AG04450 (cell line): ENCODE measurements at regions not wholly inside any gene's neighbourhood (a gene's known extent, or its start where the extent isn't known, plus 50 kb on each side); places are given as distances from the start of the nearest gene placed in this dataset.

ENCODE experiments used
- CTCF ChIA-PET: fragments of 300-600, 350-600 bp; formaldehyde crosslinking; extraction: SDS; loops from one replicate; lab custom pipeline; 2022; ENCODE audit warnings: antibody characterized with exemption, inconsistent platforms; lab: Charles Lee
- POLR2A ChIA-PET: fragments of 350-600 bp; formaldehyde crosslinking; extraction: SDS; loops from one replicate; lab custom pipeline; 2021; ENCODE audit warnings: antibody characterized with exemption, inconsistent platforms; lab: Yijun Ruan, JAX
- DNase-seq: peaks from one replicate; pipeline ENCODE4 v3.0.0-alpha.2; 2011; ENCODE audit warnings: low read depth, low spot score
- H3K27ac ChIP-seq: one replicate; pipeline ENCODE4 v1.5.1; 2012; ENCODE audit warnings: low read depth, low read length, control low read depth
- H3K27me3 ChIP-seq: one replicate; pipeline ENCODE4 v1.6.0; 2012; ENCODE audit warnings: low read length; ENCODE audit not compliant: control insufficient read depth, insufficient read depth
- H3K4me3 ChIP-seq: 2 replicates; pipeline ENCODE4 v1.5.1; 2011; ENCODE audit warnings: mild to moderate bottlenecking, low read depth, low read length, control low read depth
- H3K9me3 ChIP-seq: 2 replicates; pipeline ENCODE4 v1.5.1; 2012; ENCODE audit warnings: low read length; ENCODE audit not compliant: control insufficient read depth, insufficient read depth
- CTCF ChIP-seq: IDR thresholded peaks from 2 replicates; pipeline ENCODE4 v1.5.1; 2011; ENCODE audit warnings: low read depth, low read length, control low read depth, inconsistent platforms

- TF ChIP-seq CTCF, result no peak
- ChIA-PET CTCF (interaction anchor here (0.6 kb wide), 2 partner anchors 45 to 187 kb away, joined by 3 to 4 read pairs; no protein-coding TSS in a partner anchor), POLR2A (no interaction called here)
- no peak overlapping the region for H3K4me3 ChIP-seq
- H3K27ac ChIP-seq, result no peak overlapping the region
- DNase-seq, result no peak
- H3K9me3 ChIP-seq, result no peaks in the 10 kb centered on the region
- peaks cover 22% of the 10 kb centered on the region for H3K27me3 ChIP-seq
These were observed 206.8 kb upstream of the HABP2 start for GRCh38 chr10:113345826-113346624.

- CTCF ChIA-PET, result no interaction called here
- DNase-seq, result no peak
These were observed 205.3 kb upstream of the HABP2 start for GRCh38 chr10:113347508-113347907.

GRCh38 chr10:113348694-113349093 lies 204.2 kb upstream of the HABP2 start:
- H3K4me3 ChIP-seq, result no peak overlapping the region
- no peak for DNase-seq
- peaks cover 21% of the 10 kb centered on the region for H3K27me3 ChIP-seq
- H3K27ac ChIP-seq, result no peak overlapping the region
- no peaks in the 10 kb centered on the region for H3K9me3 ChIP-seq
- TF ChIP-seq CTCF, result no peak
- ChIA-PET POLR2A (no interaction called here), CTCF (no interaction called here)

More at GRCh38 chr10:113347508-113347907, 205.3 kb upstream of the HABP2 start:
- POLR2A ChIA-PET, result no interaction called here
- Histone ChIP-seq H3K27ac (no peak overlapping the region), H3K9me3 (no peaks in the 10 kb centered on the region), H3K4me3 (no peak overlapping the region), H3K27me3 (peaks cover 20% of the 10 kb centered on the region)
- TF ChIP-seq CTCF, result no peak

- CTCF ChIA-PET, result interaction anchor here (0.7 to 0.8 kb wide), 2 partner anchors 35 to 81 kb away, joined by 3 read pairs; no protein-coding TSS in a partner anchor
- DNase-seq, result no peak
- H3K9me3 ChIP-seq, result no peaks in the 10 kb centered on the region
- no peak for TF ChIP-seq CTCF
- no peak overlapping the region for H3K27ac ChIP-seq
- POLR2A ChIA-PET, result no interaction called here
- H3K4me3 ChIP-seq, result no peak overlapping the region
- H3K27me3 ChIP-seq, result peaks cover 21% of the 10 kb centered on the region
These were observed 202.4 kb upstream of the HABP2 start for GRCh38 chr10:113350311-113351040.

GRCh38 chr10:113354711-113355110 lies 198.1 kb upstream of the HABP2 start:
- POLR2A ChIA-PET, result no interaction called here

More at GRCh38 chr10:113354711-113355110, 198.1 kb upstream of the HABP2 start:
- H3K9me3 ChIP-seq, result no peaks in the 10 kb centered on the region
- no peak overlapping the region for H3K4me3 ChIP-seq
- CTCF ChIA-PET, result no interaction called here
- no peak overlapping the region for H3K27ac ChIP-seq
- DNase-seq, result no peak
- TF ChIP-seq CTCF, result no peak
- H3K27me3 ChIP-seq, result peaks cover 9% of the 10 kb centered on the region
